GM23248 (cell line): ENCODE measurements at regions not wholly inside any gene's neighbourhood (a gene's known extent, or its start where the extent isn't known, plus 50 kb on each side); places are given as distances from the start of the nearest gene placed in this dataset.

Experiments used
- EZH2 ChIP-seq: fragments of 200-600 bp; sonication (generic); IDR thresholded peaks from 2 replicates; pipeline ENCODE4 v1.6.1; 2018; ENCODE audit warnings: antibody characterized with exemption, mild to moderate bottlenecking; ENCODE audit not compliant: insufficient read depth, poor library complexity, severe bottlenecking
- EZH2phosphoT487 ChIP-seq: fragments of 200-600 bp; sonication (generic); IDR thresholded peaks from 2 replicates; pipeline ENCODE4 v1.6.1; 2018; ENCODE audit warnings: antibody characterized with exemption, moderate library complexity, mild to moderate bottlenecking, low read depth; ENCODE audit not compliant: insufficient read depth

- TF ChIP-seq EZH2phosphoT487 (no peak), EZH2 (no peak)
Observed at GRCh38 chr4:180057299-180057721, 2185.9 kb upstream of the TENM3 start.
